ENCODE measurements at regions not wholly inside any gene's neighbourhood (a gene's known extent, or its start where the extent isn't known, plus 50 kb on each side); places are given as distances from the start of the nearest gene placed in this dataset.

GRCh38 chr17:77700165-77700881, 258.2 kb upstream of the TNRC6C start:
- ChIA-PET CTCF (no interaction called here), POLR2A (no interaction called here)
- TF ChIP-seq ZNF76 (tag by site-specific recombination; IDR thresholded peaks at IDR 0.05; ENCODE audit: borderline replicate concordance, low read depth) (no peak), ZNF654 (tag by site-specific recombination; IDR thresholded peaks at IDR 0.05; ENCODE audit: low read depth) (no peak), ZNF2 (tag by site-specific recombination; IDR thresholded peaks at IDR 0.05) (no peak), ZNF530 (tag by site-specific recombination; IDR thresholded peaks at IDR 0.05; ENCODE audit: low read depth) (no peak), ZNF560 (tag by site-specific recombination; IDR thresholded peaks at IDR 0.05; ENCODE audit: borderline replicate concordance) (no peak), ZBTB48 (tag by site-specific recombination; IDR thresholded peaks at IDR 0.05) (no peak), ZNF138 (tag by site-specific recombination; IDR thresholded peaks at IDR 0.05; ENCODE audit: borderline replicate concordance) (no peak), ZNF785 (tag by site-specific recombination; IDR thresholded peaks at IDR 0.05) (no peak), ZNF664 (tag by site-specific recombination; IDR thresholded peaks at IDR 0.05) (no peak), ZFP69B (tag by site-specific recombination; IDR thresholded peaks at IDR 0.05) (no peak), ZNF473 (tag by site-specific recombination; IDR thresholded peaks at IDR 0.05) (no peak), ZNF398 (tag by site-specific recombination; IDR thresholded peaks at IDR 0.05) (no peak), ZNF311 (tag by site-specific recombination; IDR thresholded peaks at IDR 0.05; ENCODE audit: borderline replicate concordance) (no peak), ZFP37 (tag by site-specific recombination; IDR thresholded peaks at IDR 0.05) (no peak), GLI4 (tag by site-specific recombination; IDR thresholded peaks at IDR 0.05) (no peak)
- H3K4me3 ChIP-seq (ENCODE audit: low read depth, low read length), result no peak overlapping the region
- H3K36me3 ChIP-seq (ENCODE audit: control insufficient read depth in 2 of 2, insufficient read depth in 1 of 2, low read length in 2 of 2), result no peaks in the 10 kb centered on the region
- H3K27ac ChIP-seq (ENCODE audit: extremely low read depth, low read depth, low read length), result no peak overlapping the region
- H3K4me1 ChIP-seq (ENCODE audit: control insufficient read depth, insufficient read depth, low read length), result no peaks in the 10 kb centered on the region
- no peaks in the 10 kb centered on the region for H3K9me3 ChIP-seq (ENCODE audit: control insufficient read depth, insufficient read depth, low read depth, low read length)

GRCh38 chr17:77701996-77702395, 256.5 kb upstream of the TNRC6C start:
- ChIA-PET CTCF (no interaction called here), POLR2A (no interaction called here)
- H3K36me3 ChIP-seq (ENCODE audit: control insufficient read depth in 2 of 2, insufficient read depth in 1 of 2, low read length in 2 of 2), result no peaks in the 10 kb centered on the region
- H3K9me3 ChIP-seq (ENCODE audit: control insufficient read depth, insufficient read depth, low read depth, low read length), result no peaks in the 10 kb centered on the region; the same call in 1 of the 2 replicates
- no peaks in the 10 kb centered on the region for H3K4me1 ChIP-seq (ENCODE audit: control insufficient read depth, insufficient read depth, low read length)
- no peak overlapping the region for H3K4me3 ChIP-seq (ENCODE audit: low read depth, low read length)
- no peak overlapping the region for H3K27ac ChIP-seq (ENCODE audit: extremely low read depth, low read depth, low read length)
- TF ChIP-seq SETDB1 (IDR thresholded peaks at IDR 0.05; ENCODE audit: insufficient read length, low read length) (peak; percentile 65), ZNF292 (tag by site-specific recombination; IDR thresholded peaks at IDR 0.05; ENCODE audit: borderline replicate concordance, low read depth) (no peak), PBX3 (CRISPR knock-in tag; IDR thresholded peaks at IDR 0.05) (no peak), ZNF521 (tag by site-specific recombination; IDR thresholded peaks at IDR 0.05) (no peak), TCF7L2 (IDR thresholded peaks at IDR 0.05; ENCODE audit: borderline replicate concordance, low read depth, low read length) (no peak), INSM2 (tag by site-specific recombination; IDR thresholded peaks at IDR 0.05) (no peak), ZNF560 (tag by site-specific recombination; IDR thresholded peaks at IDR 0.05; ENCODE audit: borderline replicate concordance) (no peak), ZNF155 (tag by site-specific recombination; IDR thresholded peaks at IDR 0.05) (no peak), ZNF501 (tag by site-specific recombination; IDR thresholded peaks at IDR 0.05) (no peak)
